Central memory CD4-positive, alpha-beta T cell (primary cell): ENCODE measurements at regions not wholly inside any gene's neighbourhood (a gene's known extent, or its start where the extent isn't known, plus 50 kb on each side); places are given as distances from the start of the nearest gene placed in this dataset.
"Not testable (repeated sequence)": the region's sequence is repeated elsewhere in the genome, so short reads cannot be mapped to it uniquely, and the experiment has no call there.

Source experiments
- DNase-seq: peaks from one replicate; pipeline ENCODE4 v3.0.0; 2022

- DNase-seq: no peak
Observed at GRCh38 chr2:100742277-100743254, 77.4 kb upstream of the NPAS2 start.

- DNase-seq: no peak
Observed at GRCh38 chr2:100743741-100744140, 76.2 kb upstream of the NPAS2 start.

- no peak for DNase-seq
Observed at GRCh38 chr2:100744184-100744583, 75.8 kb upstream of the NPAS2 start.

GRCh38 chr2:100744589-100744988 lies 75.3 kb upstream of the NPAS2 start:
- no peak for DNase-seq

GRCh38 chr2:100745604-100746003 lies 74.3 kb upstream of the NPAS2 start:
- no peak for DNase-seq

- no peak for DNase-seq
Observed at GRCh38 chr2:100747551-100747950, 72.4 kb upstream of the NPAS2 start.

GRCh38 chr2:100747996-100748615 lies 71.8 kb upstream of the NPAS2 start:
- DNase-seq: no peak

GRCh38 chr2:100748673-100749072 lies 71.3 kb upstream of the NPAS2 start:
- no peak for DNase-seq

GRCh38 chr2:100749771-100750542 lies 70.0 kb upstream of the NPAS2 start:
- DNase-seq: no peak

GRCh38 chr2:100751871-100752625 lies 67.9 kb upstream of the NPAS2 start:
- not testable (repeated sequence) for DNase-seq

GRCh38 chr2:100752628-100753333 lies 67.2 kb upstream of the NPAS2 start:
- DNase-seq: no peak

- no peak for DNase-seq
Observed at GRCh38 chr2:100753444-100753843, 66.5 kb upstream of the NPAS2 start.

GRCh38 chr2:100753881-100754280 lies 66.1 kb upstream of the NPAS2 start:
- no peak for DNase-seq

- DNase-seq: no peak
Observed at GRCh38 chr2:100754951-100755350, 65.0 kb upstream of the NPAS2 start.

- DNase-seq: no peak
Observed at GRCh38 chr2:100755441-100755840, 64.5 kb upstream of the NPAS2 start.

GRCh38 chr2:100756704-100757103 lies 63.2 kb upstream of the NPAS2 start:
- DNase-seq: no peak

GRCh38 chr2:100757621-100758394 lies 62.1 kb upstream of the NPAS2 start:
- DNase-seq: no peak

- DNase-seq: no peak
Observed at GRCh38 chr2:100759901-100760300, 60.0 kb upstream of the NPAS2 start.

- DNase-seq: no peak
Observed at GRCh38 chr2:100761365-100761764, 58.6 kb upstream of the NPAS2 start.

- no peak for DNase-seq
Observed at GRCh38 chr2:100764430-100764829, 55.5 kb upstream of the NPAS2 start.

GRCh38 chr2:100765481-100765880 lies 54.5 kb upstream of the NPAS2 start:
- no peak for DNase-seq
